Glomerular visceral epithelial cell (primary cell): ENCODE measurements at regions not wholly inside any gene's neighbourhood (a gene's known extent, or its start where the extent isn't known, plus 50 kb on each side); places are given as distances from the start of the nearest gene placed in this dataset.

Source experiments
- DNase-seq: peaks from one replicate; pipeline ENCODE4 v3.0.0-alpha.2; 2016; ENCODE audit errors: extremely low spot score

DNA sequence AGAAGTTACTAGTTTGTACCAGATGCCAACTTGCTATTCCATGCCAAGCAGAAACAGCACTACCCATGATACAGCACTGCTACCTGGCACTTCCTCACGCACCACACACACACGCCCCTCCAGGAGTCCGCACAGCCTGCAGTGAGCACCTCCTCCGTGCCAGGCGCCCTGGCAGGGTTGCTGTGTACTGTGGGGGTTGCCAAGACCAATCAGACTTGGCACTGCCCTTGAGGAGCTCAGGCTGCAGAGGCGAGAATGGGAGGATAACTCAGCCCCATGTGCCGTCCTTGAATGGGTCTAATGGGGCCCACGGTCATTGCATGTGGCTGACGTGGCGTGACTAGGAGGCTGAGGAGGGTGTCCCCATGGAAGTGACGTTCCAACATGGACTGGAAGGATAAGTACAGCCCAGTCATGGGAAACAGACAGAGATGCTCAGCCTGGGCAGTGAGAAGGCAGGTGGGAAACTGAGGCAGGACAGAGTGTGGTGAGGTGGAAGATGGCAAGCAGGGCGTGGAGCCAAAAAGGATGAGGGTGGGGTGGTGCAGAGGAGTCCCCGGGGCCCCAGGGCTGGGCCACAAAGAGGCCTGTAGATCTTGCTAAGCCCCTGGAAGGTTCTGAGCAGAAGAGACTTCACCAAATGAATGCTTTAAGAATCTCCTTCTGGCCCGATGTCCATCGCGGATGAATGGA is 65.3 kb upstream of the C14orf180 start:
- no peak for DNase-seq

DNA sequence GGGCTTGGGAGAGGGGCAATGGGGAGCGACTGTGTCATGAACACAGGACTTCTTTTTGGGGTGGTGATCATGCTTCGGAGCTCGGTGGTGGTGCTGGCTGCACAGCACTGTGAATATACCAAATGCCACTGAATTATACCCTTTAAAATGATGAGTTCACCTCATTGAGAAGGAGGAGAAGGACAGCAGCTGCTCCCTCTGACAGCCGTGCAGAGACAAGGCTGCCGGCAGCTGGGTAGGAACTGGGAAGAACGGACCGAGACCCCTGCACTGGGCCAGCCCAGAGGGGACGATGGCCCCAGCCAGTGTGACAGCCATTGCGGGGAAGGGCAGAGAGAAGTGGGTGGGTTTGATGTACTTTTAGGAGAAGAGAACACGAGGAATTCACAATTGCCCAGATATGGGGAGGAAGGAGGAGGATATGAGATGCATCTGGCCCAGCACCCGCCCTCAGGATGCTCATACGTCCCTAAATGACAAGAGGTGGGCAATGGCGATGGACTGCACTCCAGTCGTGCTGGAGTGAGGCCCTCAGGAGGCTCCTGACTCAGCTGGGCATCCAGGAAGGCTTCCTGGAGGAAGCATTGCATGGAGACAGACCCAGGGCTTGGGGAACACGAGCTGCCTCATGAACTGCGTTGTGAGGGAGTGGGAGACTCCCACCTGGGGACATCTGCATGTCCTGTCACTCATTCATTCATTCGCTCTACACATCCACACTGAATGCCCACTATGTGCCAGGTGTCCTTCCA is 64.3 kb upstream of the C14orf180 start:
- DNase-seq: no peak

DNA sequence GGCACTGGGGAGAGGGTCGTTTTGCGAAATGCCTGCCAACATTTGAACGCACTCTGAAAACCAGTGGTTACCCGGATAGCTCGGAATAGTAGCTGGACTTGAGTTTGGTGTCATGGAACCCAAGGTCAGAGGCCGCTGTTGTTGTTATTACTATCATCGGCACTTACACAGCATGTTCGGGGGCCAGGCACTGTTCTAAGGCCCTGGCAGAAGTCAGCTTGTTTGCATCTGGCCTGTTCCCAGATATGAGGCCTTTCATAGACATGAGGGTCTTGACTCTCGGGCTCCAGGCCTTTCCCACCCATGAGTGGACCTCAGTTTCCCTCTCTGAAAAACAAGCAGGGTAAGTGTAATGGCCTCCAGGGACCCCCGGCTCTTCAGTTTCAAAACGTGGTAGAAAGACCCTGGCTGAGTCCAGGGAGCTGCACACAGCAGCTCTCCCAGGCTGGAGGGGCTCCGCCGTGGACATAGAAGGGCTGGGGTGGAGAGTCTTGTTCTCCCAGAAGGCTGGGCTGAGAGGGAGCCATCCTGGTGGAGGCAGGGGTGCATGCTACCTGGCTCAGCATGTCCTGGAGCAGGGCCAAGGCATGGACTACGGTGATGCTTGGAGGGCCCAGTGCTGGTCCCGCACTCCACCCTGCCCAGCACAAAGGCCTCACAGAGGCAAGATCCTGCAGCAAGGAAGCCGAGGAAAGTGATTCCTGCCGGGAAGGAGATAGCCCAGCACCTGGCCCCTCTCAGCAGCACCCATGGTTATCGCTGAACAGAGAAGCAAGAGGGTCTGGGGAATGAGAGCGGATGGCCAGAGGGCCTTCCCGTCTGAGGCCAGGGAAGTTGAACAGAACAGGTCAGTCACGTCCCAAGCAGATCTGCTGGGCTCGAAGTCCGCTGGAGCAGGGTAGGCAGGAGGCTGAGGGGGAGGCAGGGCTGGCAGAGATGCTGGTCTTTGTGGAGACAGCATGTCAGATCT is 63.5 kb upstream of the C14orf180 start:
- no peak for DNase-seq

GRCh38 chr14:104516906-104517305 is 62.7 kb upstream of the C14orf180 start:
- no peak for DNase-seq

GRCh38 chr14:104517426-104517825 is 62.1 kb upstream of the C14orf180 start:
- no peak for DNase-seq

DNA sequence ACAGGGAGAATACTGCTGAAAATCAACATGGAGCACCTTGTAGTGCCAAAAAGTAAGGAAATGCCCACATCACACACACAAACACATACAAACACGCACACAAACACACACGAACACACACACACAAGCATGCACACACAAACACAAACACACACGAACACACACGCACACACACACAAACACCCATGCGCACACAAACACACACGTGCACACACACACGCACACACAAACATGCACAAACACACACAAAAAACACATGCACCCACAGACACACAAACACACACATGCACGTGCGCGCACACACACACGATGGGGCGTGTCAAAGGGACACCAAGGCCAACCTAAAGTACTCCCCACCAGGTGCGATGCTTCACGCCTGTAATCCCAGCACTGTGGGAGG is 61.7 kb upstream of the C14orf180 start:
- DNase-seq: no peak

- no peak for DNase-seq
Observed at GRCh38 chr14:104518659-104519350, 60.8 kb upstream of the C14orf180 start.

DNA sequence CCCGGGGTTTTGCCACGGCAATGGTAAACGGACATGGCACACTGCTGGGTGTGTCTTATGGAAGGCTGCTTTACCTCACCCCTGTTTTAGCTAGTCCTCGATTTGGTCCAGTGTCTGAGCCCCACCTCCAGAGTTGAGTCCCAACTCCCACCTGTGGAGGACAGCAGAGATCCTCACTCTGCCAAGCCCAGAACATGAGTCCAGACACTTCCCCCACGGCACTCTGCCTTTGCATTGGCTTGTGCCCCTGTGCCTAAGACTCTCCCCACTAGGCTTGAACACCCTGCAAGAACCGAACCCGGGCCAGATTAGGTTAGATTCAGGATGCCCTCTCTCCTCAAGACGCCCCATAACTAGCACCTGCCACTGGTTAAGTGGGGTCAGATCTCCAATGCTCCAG is 59.8 kb upstream of the C14orf180 start:
- DNase-seq: no peak

DNA sequence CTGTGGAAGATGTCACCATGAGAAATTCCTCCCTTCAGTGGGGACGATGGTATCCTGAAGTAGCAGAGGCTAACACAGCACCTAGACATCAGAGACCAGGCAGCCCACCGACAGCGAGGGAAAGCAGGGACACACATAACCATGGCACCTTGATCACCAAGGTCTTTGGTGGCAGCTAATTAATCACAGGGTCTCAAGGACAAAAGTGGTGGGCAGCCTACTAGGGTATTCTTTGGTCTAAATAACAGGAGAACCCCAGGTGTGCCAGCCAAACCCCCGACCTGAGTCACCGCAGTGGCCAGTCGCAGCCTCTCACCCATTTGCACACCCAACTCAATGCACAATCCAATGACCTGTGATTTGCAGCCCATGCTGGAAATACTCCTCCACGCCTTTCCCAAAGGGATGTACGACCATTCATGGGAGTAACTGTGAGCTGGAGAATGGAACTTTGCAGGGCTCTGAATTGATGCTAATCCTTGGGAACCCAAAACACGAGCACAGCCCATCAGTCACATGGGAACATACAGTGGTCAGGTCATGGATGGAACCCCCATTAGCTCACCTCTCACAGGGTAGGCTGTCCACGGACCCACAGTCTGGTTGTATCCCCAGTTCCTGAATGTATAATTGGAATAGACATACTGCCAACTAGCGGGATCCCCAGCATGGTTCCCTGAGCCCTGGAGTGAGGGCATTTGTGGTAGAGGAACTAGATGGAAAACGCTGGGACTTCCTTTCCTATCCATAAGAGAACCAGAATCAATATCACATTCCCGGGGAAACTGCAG is 58.7 kb upstream of the C14orf180 start:
- DNase-seq: no peak

- DNase-seq: no peak
Observed at GRCh38 chr14:104521816-104522745, 57.5 kb upstream of the C14orf180 start.

DNA sequence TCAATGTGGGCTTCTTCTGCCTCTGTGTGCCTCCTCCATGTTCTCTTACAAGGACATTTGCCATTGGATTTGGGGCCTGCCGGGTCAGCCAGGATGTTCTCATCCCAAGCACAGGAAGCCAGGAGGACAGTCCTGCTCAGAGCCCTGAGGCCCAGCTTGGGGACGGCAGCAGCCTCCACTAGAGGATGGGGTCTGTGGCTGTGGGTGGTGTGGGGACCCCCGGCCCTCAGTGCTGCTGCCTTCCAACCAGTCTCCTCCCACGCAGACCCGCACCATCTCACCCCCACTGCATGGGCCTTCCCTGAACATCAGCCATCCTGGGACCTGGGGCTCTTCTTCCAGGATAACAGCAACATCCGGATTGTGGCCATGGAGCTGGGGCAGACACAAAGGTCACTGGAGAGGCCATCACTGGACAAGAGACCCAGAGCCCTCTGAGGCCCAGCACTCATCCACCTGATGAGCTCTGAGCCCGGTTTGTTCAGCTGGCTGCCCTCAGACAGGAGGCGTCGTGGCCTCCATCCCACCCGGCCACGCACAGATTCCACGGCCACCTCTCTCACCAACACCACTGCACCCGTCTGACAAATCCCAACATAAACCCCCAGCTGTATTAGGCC is 56.5 kb upstream of the C14orf180 start:
- no peak for DNase-seq

- no peak for DNase-seq
Observed at GRCh38 chr14:104523546-104523935, 56.0 kb upstream of the C14orf180 start.

DNA sequence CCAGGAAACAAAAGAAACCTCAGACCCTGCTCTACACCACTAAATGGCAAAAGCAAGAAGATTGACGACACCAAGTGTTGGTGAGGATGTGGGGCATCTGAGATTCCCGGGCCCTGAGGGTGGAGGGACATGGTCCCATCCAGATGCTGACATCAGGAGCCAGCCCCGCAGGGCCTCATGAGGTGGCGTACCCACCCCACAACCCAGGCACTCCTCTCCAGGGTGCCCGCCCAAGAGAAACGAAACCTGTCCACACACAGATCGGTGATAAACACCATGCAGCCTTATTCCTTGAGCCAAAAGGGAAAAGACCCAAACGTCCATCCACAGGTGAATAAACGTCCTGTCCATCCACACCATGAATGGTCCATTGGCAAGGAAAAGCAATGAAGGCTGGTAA is 54.8 kb upstream of the C14orf180 start:
- no peak for DNase-seq

DNA sequence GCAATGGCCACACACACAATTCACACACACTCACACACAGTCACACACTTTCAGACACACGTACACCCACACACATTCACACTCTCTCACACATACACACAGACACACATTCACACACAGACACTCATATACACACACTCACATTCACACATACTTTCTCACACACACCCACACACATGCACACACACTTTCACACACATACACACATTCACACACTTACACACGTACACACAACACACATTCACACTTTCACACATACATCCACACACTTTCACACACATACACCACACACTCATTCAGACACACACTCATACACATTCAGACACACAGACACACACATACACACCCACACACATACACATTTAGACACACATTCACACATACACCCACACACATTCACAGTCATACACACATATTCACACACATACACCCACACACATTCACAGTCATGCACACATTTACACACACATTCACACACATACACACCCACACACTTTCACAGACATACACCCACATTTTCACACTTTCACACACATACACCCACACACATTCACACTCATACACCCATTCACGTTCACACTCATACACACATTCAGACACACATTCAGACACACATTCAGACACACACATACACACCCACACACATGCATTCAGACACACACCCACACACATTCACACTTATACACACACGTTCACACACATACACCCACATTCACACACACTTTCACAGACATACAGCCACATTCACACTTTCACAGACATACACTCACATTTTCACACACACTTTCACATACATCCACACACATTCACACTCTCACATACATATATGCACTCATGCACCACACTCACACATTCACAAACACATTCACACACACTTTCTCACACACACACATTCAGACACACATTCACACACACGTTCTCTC is 52.6 kb upstream of the C14orf180 start:
- DNase-seq: no peak

GRCh38 chr14:104527857-104528459 is 51.6 kb upstream of the C14orf180 start:
- no peak for DNase-seq

GRCh38 chr14:104528496-104528895 is 51.1 kb upstream of the C14orf180 start:
- no peak for DNase-seq
